K562 (cell line): ENCODE measurements at regions not wholly inside any gene's neighbourhood (a gene's known extent, or its start where the extent isn't known, plus 50 kb on each side); places are given as distances from the start of the nearest gene placed in this dataset.

ENCODE experiments used
- ATAC-seq: fragments of 200-7000 bp; cut with Tn5 transposase; 3 replicates; pipeline ENCODE4 v1.9.1; 2020; ENCODE audit warnings: moderate library complexity
- BruUV-seq: library from RNA; stranded (reverse); fragments of 400-500 nt; replicated peaks from 2 replicates; lab custom pipeline; 2021; lab: Mats Ljungman, UMichigan
- CTCF ChIA-PET: fragments of 300-600 bp; formaldehyde crosslinking; extraction: SDS; loops from one replicate; lab custom pipeline; 2021; ENCODE audit warnings: low intra/inter-chr PET ratio; lab: Yijun Ruan, JAX
- POLR2A ChIA-PET: fragments of 300-600, 350-650 bp; sonication (Branson Sonifier 250); formaldehyde crosslinking; extraction: SDS; loops from one replicate; lab custom pipeline; 2021; ENCODE audit warnings: antibody characterized with exemption, inconsistent platforms; lab: Yijun Ruan, JAX
- DNase-seq, 4 experiments: peaks; one replicate each; pipeline versions ENCODE4 v3.0.0 to v3.0.0-alpha.2; 2011 to 2018; ENCODE audit warnings: low spot score in 3 of 4, mixed read lengths in 3 of 4; ENCODE audit errors: extremely low read depth in 1 of 4
- FAIRE-seq: peaks from 2 replicates; lab custom pipeline; 2011; peaks lifted over from hg19 to GRCh38; lab: Jason Lieb, UNC
- H2AFZ ChIP-seq: 2 replicates; pipeline ENCODE4 v1.6.0; 2011; ENCODE audit warnings: low read depth, low read length, control low read depth, inconsistent platforms
- H3K27ac ChIP-seq: fragments of 200-600 bp; 3 replicates; pipeline ENCODE4 v1.8.0; 2011; ENCODE audit warnings: low read depth, mild to moderate bottlenecking, control low read depth, inconsistent platforms, low read length, moderate library complexity, mixed read lengths; ENCODE audit errors: extremely low read depth
- H3K27me3 ChIP-seq, 2 experiments: fragments of 300-600 bp in 1 of 2; 2 replicates in 1 of 2; 3 replicates in 1 of 2; pipeline versions ENCODE4 v1.6.0 to v1.8.0; 2011; ENCODE audit warnings: inconsistent platforms in 2 of 2, low read length in 2 of 2, mild to moderate bottlenecking in 1 of 2, mixed read lengths in 1 of 2, moderate library complexity in 1 of 2; ENCODE audit not compliant: control insufficient read depth in 2 of 2, insufficient read depth in 2 of 2
- H3K36me3 ChIP-seq: fragments of 300-600 bp; 3 replicates; pipeline ENCODE4 v1.8.0; 2011; ENCODE audit warnings: mild to moderate bottlenecking, low read length, inconsistent platforms; ENCODE audit not compliant: control insufficient read depth, insufficient read depth
- H3K4me1 ChIP-seq, 2 experiments: fragments of 200-600 bp in 1 of 2; replicated peaks in 1 of 2; 2 replicates in 1 of 2; 3 replicates in 1 of 2; pipeline versions ENCODE4 v1.5.1 to v1.8.0; 2011; ENCODE audit warnings: inconsistent platforms in 2 of 2, low read length in 2 of 2, mild to moderate bottlenecking in 1 of 2, mixed read lengths in 1 of 2, moderate library complexity in 1 of 2; ENCODE audit not compliant: control insufficient read depth in 2 of 2, insufficient read depth in 2 of 2
- H3K4me2 ChIP-seq: 2 replicates; pipeline ENCODE4 v1.6.1; 2011; ENCODE audit warnings: low read length, control low read depth, inconsistent platforms, mixed read lengths; ENCODE audit not compliant: insufficient read depth
- H3K4me3 ChIP-seq: fragments of 200-600 bp; sonication (generic), shearing (Covaris generic); 2 replicates; pipeline ENCODE4 v1.5.1; 2016; ENCODE audit warnings: control low read depth, inconsistent platforms
- H3K79me2 ChIP-seq: fragments of 200-600 bp; 3 replicates; pipeline ENCODE4 v1.8.0; 2011; ENCODE audit warnings: low read length, inconsistent platforms; ENCODE audit not compliant: control insufficient read depth, insufficient read depth
- H3K9ac ChIP-seq, 2 experiments: 2 replicates each; pipeline versions ENCODE4 v1.6.0 to v1.6.1; 2011; ENCODE audit warnings: low read depth in 2 of 2, low read length in 2 of 2, control low read depth in 1 of 2, inconsistent platforms in 1 of 2, mild to moderate bottlenecking in 1 of 2, mixed read lengths in 1 of 2; ENCODE audit not compliant: insufficient read depth in 1 of 2
- H3K9me1 ChIP-seq: one replicate; pipeline ENCODE4 v1.6.0; 2011; ENCODE audit warnings: inconsistent platforms, mild to moderate bottlenecking, low read length, moderate library complexity; ENCODE audit not compliant: control insufficient read depth, insufficient read depth
- H3K9me3 ChIP-seq: replicated peaks from 2 replicates; pipeline ENCODE4 v1.5.1; 2011; ENCODE audit warnings: low read depth, low read length, inconsistent platforms; ENCODE audit not compliant: control insufficient read depth, insufficient read depth
- H4K20me1 ChIP-seq: replicated peaks from 2 replicates; pipeline ENCODE4 v1.6.1; 2011; ENCODE audit warnings: low read length, inconsistent platforms, mixed read lengths; ENCODE audit not compliant: control insufficient read depth, insufficient read depth
- RBM39 ChIP-seq: fragments of 200-400 bp; formaldehyde crosslinking; optimal IDR thresholded peaks from 2 replicates; pipeline ENCODE3; 2018; ENCODE audit warnings: low read depth, low read length
- SNRNP70 ChIP-seq: fragments of 200-400 bp; formaldehyde crosslinking; optimal IDR thresholded peaks from 2 replicates; pipeline ENCODE3; 2017; ENCODE audit warnings: low read depth, low read length
- TAF1 ChIP-seq: IDR thresholded peaks from 2 replicates; pipeline ENCODE4 v1.6.1; 2011; ENCODE audit warnings: mild to moderate bottlenecking, low read length, moderate library complexity; ENCODE audit not compliant: insufficient read depth, control insufficient read depth, severe bottlenecking; ENCODE audit errors: extremely low read depth
- WGBS: fragments of 100-300 bp; shearing (Covaris generic); methylation state at CpG from one replicate; pipeline ENCODE4 v1.1.6; 2016; ENCODE audit warnings: low coverage, mixed read lengths; ENCODE audit not compliant: insufficient coverage; ENCODE audit errors: missing lambda C conversion rate; 5-methylcytosine and 5-hydroxymethylcytosine counted together
- in situ Hi-C: fragments of 300-500 bp; cut with MboI; formaldehyde crosslinking; loops from 4 replicates; pipeline ENCODE4 v1.15.0; 2018; ENCODE audit warnings: inconsistent platforms, mixed read lengths
- intact Hi-C: fragments of 100-400 bp; cut with micrococcal nuclease; formaldehyde crosslinking; loops from 2 replicates; pipeline ENCODE4 v1.14.2; 2022
- TF ChIP-seq, protein P1 (sequence below): IDR thresholded peaks from 2 replicates; pipeline ENCODE4 v1.6.1; 2012; ENCODE audit warnings: low read depth, low read length, improper control_type of control experiment, borderline replicate concordance

DNA sequence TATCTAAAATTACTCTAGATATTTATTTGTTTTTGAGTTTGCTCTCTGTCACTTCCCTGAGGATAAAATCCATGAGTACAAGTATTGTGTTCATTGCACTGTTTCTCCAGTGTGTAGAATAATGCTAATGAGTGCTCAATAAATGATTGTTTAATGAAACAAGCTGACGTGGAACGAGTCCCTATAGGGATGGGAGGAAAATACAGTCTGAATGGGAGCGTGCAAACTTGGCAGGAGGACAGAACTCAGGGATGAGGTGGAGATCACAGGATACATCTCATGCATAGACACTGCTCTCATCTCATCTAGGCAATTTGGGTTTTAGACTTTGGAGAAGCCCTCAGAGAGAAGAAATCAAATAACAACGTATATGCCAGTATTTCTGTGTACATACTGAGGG is 58.4 kb upstream of the ZC3H12C start:
- in situ Hi-C loops = no loop called here
- CTCF ChIA-PET = no interaction called here
- no peak overlapping the region for H3K9ac ChIP-seq
- H3K4me1 ChIP-seq = no peaks in the 10 kb centered on the region
- no peak overlapping the region for H3K4me3 ChIP-seq
- no peak for ATAC-seq
- H3K36me3 ChIP-seq = no peaks in the 10 kb centered on the region
- DNase-seq = no peak
- H3K27me3 ChIP-seq = no peaks in the 10 kb centered on the region
- TF ChIP-seq TAF1 (no peak), RBM39 (no peak), SNRNP70 (no peak)
- TF ChIP-seq, protein P1, sequence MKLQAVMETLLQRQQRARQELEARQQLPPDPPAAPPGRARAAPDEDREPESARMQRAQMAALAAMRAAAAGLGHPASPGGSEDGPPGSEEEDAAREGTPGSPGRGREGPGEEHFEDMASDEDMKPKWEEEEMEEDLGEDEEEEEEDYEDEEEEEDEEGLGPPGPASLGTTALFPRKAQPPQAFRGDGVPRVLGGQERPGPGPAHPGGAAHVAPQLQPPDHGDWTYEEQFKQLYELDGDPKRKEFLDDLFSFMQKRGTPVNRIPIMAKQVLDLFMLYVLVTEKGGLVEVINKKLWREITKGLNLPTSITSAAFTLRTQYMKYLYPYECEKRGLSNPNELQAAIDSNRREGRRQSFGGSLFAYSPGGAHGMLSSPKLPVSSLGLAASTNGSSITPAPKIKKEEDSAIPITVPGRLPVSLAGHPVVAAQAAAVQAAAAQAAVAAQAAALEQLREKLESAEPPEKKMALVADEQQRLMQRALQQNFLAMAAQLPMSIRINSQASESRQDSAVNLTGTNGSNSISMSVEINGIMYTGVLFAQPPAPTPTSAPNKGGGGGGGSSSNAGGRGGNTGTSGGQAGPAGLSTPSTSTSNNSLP = no peak
- intact Hi-C loops = no loop called here
- H4K20me1 ChIP-seq = no peaks in the 10 kb centered on the region
- POLR2A ChIA-PET = interaction anchor here (1.0 kb wide), 1 partner anchor 12 kb away, joined by 3 read pairs; no protein-coding TSS in a partner anchor
- H3K4me2 ChIP-seq = no peak overlapping the region
- H2AFZ ChIP-seq = no peak overlapping the region
- no peak overlapping the region for H3K27ac ChIP-seq
- WGBS = 25% methylated on average over 4 of the region's 4 CpGs
- no peaks in the 10 kb centered on the region for H3K9me3 ChIP-seq
- FAIRE-seq = no peak
- H3K9me1 ChIP-seq = no peaks in the 10 kb centered on the region
- BruUV-seq = no TSS peak
- no peaks in the 10 kb centered on the region for H3K79me2 ChIP-seq
